Uterus (tissue), 2 donors: ENCODE measurements at regions not wholly inside any gene's neighbourhood (a gene's known extent, or its start where the extent isn't known, plus 50 kb on each side); places are given as distances from the start of the nearest gene placed in this dataset.

ENCODE experiments used
- POLR2A ChIP-seq, 2 donors: fragments of 450-650 bp; IDR thresholded peaks; one replicate each; pipeline ENCODE4 v1.6.1; 2016; ENCODE audit warnings: antibody characterized with exemption in 2 of 2, mild to moderate bottlenecking in 1 of 2, moderate library complexity in 1 of 2
- TF ChIP-seq, protein P1 (sequence below), 4 experiments: fragments of 200-600 bp in 2 of 4; fragments of 450-650 bp in 2 of 4; sonication (generic) in 2 of 4; IDR thresholded peaks; one replicate each; pipeline ENCODE4 v1.5.1; 2016 to 2019; ENCODE audit warnings: antibody characterized with exemption in 4 of 4, mild to moderate bottlenecking in 2 of 4, moderate library complexity in 1 of 4

DNA sequence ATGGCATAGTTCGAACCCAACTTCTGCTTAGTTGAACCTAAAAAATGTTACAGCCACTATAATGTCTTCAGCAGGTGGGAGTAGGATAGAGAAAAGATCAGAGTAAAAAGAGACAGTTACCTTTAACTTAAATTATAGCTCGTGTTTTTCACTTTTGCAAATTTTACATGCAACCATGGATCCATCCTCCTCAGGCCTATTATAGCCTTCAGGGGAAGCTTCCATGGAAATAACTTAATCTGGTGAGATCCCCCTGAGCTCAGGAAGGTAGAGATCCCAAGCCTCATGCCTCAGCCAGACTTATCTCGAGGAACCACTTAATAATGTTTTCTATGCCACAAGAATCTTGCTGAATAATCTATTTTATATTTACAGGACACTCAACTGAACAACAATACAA, 159.4 kb upstream of the FAM3C start:
- no peak for TF ChIP-seq POLR2A (IDR thresholded peaks at IDR 0.05)
- TF ChIP-seq, protein P1, sequence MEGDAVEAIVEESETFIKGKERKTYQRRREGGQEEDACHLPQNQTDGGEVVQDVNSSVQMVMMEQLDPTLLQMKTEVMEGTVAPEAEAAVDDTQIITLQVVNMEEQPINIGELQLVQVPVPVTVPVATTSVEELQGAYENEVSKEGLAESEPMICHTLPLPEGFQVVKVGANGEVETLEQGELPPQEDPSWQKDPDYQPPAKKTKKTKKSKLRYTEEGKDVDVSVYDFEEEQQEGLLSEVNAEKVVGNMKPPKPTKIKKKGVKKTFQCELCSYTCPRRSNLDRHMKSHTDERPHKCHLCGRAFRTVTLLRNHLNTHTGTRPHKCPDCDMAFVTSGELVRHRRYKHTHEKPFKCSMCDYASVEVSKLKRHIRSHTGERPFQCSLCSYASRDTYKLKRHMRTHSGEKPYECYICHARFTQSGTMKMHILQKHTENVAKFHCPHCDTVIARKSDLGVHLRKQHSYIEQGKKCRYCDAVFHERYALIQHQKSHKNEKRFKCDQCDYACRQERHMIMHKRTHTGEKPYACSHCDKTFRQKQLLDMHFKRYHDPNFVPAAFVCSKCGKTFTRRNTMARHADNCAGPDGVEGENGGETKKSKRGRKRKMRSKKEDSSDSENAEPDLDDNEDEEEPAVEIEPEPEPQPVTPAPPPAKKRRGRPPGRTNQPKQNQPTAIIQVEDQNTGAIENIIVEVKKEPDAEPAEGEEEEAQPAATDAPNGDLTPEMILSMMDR (IDR thresholded peaks at IDR 0.05), result no peak
